ENCODE measurements at regions not wholly inside any gene's neighbourhood (a gene's known extent, or its start where the extent isn't known, plus 50 kb on each side); places are given as distances from the start of the nearest gene placed in this dataset.

GRCh38 chr3:6079561-6080179 is 781.2 kb upstream of the GRM7 start:
- TF ChIP-seq, protein P1, sequence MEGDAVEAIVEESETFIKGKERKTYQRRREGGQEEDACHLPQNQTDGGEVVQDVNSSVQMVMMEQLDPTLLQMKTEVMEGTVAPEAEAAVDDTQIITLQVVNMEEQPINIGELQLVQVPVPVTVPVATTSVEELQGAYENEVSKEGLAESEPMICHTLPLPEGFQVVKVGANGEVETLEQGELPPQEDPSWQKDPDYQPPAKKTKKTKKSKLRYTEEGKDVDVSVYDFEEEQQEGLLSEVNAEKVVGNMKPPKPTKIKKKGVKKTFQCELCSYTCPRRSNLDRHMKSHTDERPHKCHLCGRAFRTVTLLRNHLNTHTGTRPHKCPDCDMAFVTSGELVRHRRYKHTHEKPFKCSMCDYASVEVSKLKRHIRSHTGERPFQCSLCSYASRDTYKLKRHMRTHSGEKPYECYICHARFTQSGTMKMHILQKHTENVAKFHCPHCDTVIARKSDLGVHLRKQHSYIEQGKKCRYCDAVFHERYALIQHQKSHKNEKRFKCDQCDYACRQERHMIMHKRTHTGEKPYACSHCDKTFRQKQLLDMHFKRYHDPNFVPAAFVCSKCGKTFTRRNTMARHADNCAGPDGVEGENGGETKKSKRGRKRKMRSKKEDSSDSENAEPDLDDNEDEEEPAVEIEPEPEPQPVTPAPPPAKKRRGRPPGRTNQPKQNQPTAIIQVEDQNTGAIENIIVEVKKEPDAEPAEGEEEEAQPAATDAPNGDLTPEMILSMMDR (conservative IDR thresholded peaks at IDR 0.05) = no peak
- no peak for TF ChIP-seq EZH2 (IDR thresholded peaks at IDR 0.05; ENCODE audit: low read depth)
